CD4-positive, alpha-beta T cell (primary cell): ENCODE measurements at regions not wholly inside any gene's neighbourhood (a gene's known extent, or its start where the extent isn't known, plus 50 kb on each side); places are given as distances from the start of the nearest gene placed in this dataset.

Source experiments
- ATAC-seq: fragments of 200-7000 bp; cut with Tn5 transposase; one replicate; pipeline ENCODE4 v1.10.0; 2022; ENCODE audit warnings: mild to moderate bottlenecking; ENCODE audit not compliant: poor library complexity
- CTCF ChIA-PET: fragments of 350-600 bp; sonication (Branson Sonifier 250); formaldehyde crosslinking; loops from one replicate; lab custom pipeline; 2021; ENCODE audit warnings: antibody characterized with exemption, inconsistent platforms; lab: Charles Lee
- POLR2A ChIA-PET: fragments of 350-600 bp; sonication (Branson Sonifier 250); formaldehyde crosslinking; loops from one replicate; lab custom pipeline; 2021; ENCODE audit warnings: antibody characterized with exemption, inconsistent platforms; lab: Charles Lee
- DNase-seq, 14 experiments: peaks; one replicate each; pipeline ENCODE4 v3.0.0-alpha.2; 2013 to 2020; ENCODE audit warnings: mixed read lengths in 2 of 14
- H3K27ac ChIP-seq, 2 donors: one replicate each; pipeline versions ENCODE4 v1.5.1 to v1.7.0; 2013; ENCODE audit warnings: low read length in 2 of 2, low read depth in 1 of 2, mild to moderate bottlenecking in 1 of 2
- H3K27me3 ChIP-seq, 2 experiments: 1 replicate in 1 of 2; 2 replicates in 1 of 2; pipeline versions ENCODE4 v1.6.1 to v1.7.0; 2013; ENCODE audit warnings: low read length in 2 of 2, control low read depth in 1 of 2, mild to moderate bottlenecking in 1 of 2, moderate library complexity in 1 of 2; ENCODE audit not compliant: insufficient read depth in 2 of 2, control insufficient read depth in 1 of 2
- H3K36me3 ChIP-seq: one replicate; pipeline ENCODE4 v1.6.1; 2013; ENCODE audit warnings: low read length, control low read depth; ENCODE audit not compliant: insufficient read depth
- H3K4me1 ChIP-seq: one replicate; pipeline ENCODE4 v1.6.1; 2013; ENCODE audit warnings: low read length, control low read depth; ENCODE audit not compliant: insufficient read depth
- H3K4me3 ChIP-seq: one replicate; pipeline ENCODE4 v1.5.1; 2013; ENCODE audit warnings: mild to moderate bottlenecking, low read length, moderate library complexity
- H3K9me3 ChIP-seq, 2 experiments: 1 replicate in 1 of 2; 2 replicates in 1 of 2; pipeline versions ENCODE4 v1.6.1 to v1.7.0; 2013; ENCODE audit warnings: low read length in 2 of 2, mild to moderate bottlenecking in 2 of 2, control low read depth in 1 of 2, moderate library complexity in 1 of 2; ENCODE audit not compliant: control insufficient read depth in 1 of 2, insufficient read depth in 1 of 2
- H3K27ac Mint-ChIP-seq: one replicate; pipeline ENCODE4 v1.8.0; 2020; ENCODE audit warnings: mixed read lengths
- H3K27me3 Mint-ChIP-seq: one replicate; pipeline ENCODE4 v1.8.0; 2021; ENCODE audit warnings: mixed read lengths
- H3K36me3 Mint-ChIP-seq: one replicate; pipeline ENCODE4 v1.8.0; 2021; ENCODE audit warnings: low read depth, mixed read lengths
- H3K4me1 Mint-ChIP-seq: one replicate; pipeline ENCODE4 v1.8.0; 2021; ENCODE audit warnings: low read depth, mixed read lengths
- H3K4me3 Mint-ChIP-seq: one replicate; pipeline ENCODE4 v1.8.0; 2020; ENCODE audit warnings: mild to moderate bottlenecking, mixed read lengths
- H3K9me3 Mint-ChIP-seq: one replicate; pipeline ENCODE4 v1.8.0; 2020; ENCODE audit warnings: mixed read lengths
- intact Hi-C, 2 experiments: fragments of 100-400 bp; cut with DNase I in 1 of 2; cut with micrococcal nuclease in 1 of 2; formaldehyde crosslinking; loops; one replicate each; pipeline versions ENCODE4 v1.15.1 to v1.9.0; 2023 to 2025; cut with DNase I, micrococcal nuclease
- TF ChIP-seq, protein P1 (sequence below): fragments of 200-600 bp; IDR thresholded peaks from one replicate; pipeline ENCODE4 v1.8.0; 2022; ENCODE audit warnings: antibody characterized with exemption, mild to moderate bottlenecking

GRCh38 chr12:92582475-92582874 lies 120.3 kb upstream of the PLEKHG7 start:
- TF ChIP-seq, protein P1, sequence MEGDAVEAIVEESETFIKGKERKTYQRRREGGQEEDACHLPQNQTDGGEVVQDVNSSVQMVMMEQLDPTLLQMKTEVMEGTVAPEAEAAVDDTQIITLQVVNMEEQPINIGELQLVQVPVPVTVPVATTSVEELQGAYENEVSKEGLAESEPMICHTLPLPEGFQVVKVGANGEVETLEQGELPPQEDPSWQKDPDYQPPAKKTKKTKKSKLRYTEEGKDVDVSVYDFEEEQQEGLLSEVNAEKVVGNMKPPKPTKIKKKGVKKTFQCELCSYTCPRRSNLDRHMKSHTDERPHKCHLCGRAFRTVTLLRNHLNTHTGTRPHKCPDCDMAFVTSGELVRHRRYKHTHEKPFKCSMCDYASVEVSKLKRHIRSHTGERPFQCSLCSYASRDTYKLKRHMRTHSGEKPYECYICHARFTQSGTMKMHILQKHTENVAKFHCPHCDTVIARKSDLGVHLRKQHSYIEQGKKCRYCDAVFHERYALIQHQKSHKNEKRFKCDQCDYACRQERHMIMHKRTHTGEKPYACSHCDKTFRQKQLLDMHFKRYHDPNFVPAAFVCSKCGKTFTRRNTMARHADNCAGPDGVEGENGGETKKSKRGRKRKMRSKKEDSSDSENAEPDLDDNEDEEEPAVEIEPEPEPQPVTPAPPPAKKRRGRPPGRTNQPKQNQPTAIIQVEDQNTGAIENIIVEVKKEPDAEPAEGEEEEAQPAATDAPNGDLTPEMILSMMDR: no peak
- Mint-ChIP-seq H3K27me3 (no peaks in the 10 kb centered on the region), H3K4me1 (no peaks in the 10 kb centered on the region), H3K9me3 (no peaks in the 10 kb centered on the region), H3K36me3 (no peaks in the 10 kb centered on the region), H3K4me3 (no peak overlapping the region), H3K27ac (no peak overlapping the region)
- Histone ChIP-seq H3K4me1 (no peaks in the 10 kb centered on the region), H3K27ac (no peak overlapping the region), H3K27me3 (no peaks in the 10 kb centered on the region), H3K4me3 (no peak overlapping the region), H3K36me3 (no peaks in the 10 kb centered on the region), H3K9me3 (peaks cover 0 to 3% of the 10 kb centered on the region in 2 experiments)
- ChIA-PET CTCF (interaction anchor here (1.3 kb wide), 1 partner anchor 12 kb away, joined by 4 read pairs; no protein-coding TSS in a partner anchor), POLR2A (no interaction called here)
- ATAC-seq: no peak
- DNase-seq: no peak
- intact Hi-C loops: no loop called here

- Histone ChIP-seq H3K27ac (no peak overlapping the region), H3K36me3 (no peaks in the 10 kb centered on the region), H3K4me1 (no peaks in the 10 kb centered on the region), H3K4me3 (no peak overlapping the region), H3K9me3 (peaks cover 0 to 3% of the 10 kb centered on the region in 2 experiments), H3K27me3 (no peaks in the 10 kb centered on the region)
- ATAC-seq (no peak), DNase-seq (no peak)
- Mint-ChIP-seq H3K9me3 (no peaks in the 10 kb centered on the region), H3K4me1 (no peaks in the 10 kb centered on the region), H3K4me3 (no peak overlapping the region), H3K27me3 (no peaks in the 10 kb centered on the region), H3K36me3 (no peaks in the 10 kb centered on the region), H3K27ac (no peak overlapping the region)
- ChIA-PET CTCF (no interaction called here), POLR2A (no interaction called here)
- TF ChIP-seq, protein P1: no peak
- intact Hi-C loops: no loop called here
Measured at GRCh38 chr12:92581604-92582003, 121.2 kb upstream of the PLEKHG7 start.

DNA sequence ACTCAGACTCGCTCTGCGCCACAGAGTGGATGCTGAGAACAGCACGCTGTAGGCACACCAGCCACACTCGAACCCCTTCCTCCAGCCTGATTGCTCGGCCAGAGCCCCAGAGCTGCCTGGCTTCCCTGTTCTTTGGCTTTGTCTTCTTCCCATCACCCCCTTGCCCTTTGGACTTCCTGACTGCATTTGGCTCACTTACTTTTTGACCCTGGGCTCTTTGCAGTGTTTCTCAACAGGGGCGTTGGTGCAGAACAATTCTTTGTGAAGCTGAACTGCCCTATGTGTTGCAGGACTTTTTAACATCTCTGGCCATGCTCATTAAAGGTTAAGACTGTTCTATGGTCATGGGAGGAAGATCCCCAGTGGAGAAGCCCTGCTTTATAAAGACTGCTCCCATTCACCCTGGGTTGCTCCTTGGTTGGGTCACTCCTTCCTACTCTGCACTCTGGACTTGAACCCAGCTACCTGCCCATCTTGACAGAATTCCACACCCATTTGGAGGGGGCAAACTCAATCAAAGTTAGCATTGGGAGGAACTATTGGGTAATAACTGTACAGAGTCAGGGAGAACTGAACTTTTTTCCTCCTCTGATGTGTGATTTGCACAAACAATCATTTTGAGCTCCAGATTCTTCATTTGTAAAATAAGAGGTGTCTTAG lies 127.7 kb upstream of the PLEKHG7 start:
- TF ChIP-seq, protein P1: no peak
- Mint-ChIP-seq H3K4me3 (no peak overlapping the region), H3K36me3 (no peaks in the 10 kb centered on the region), H3K4me1 (no peaks in the 10 kb centered on the region), H3K9me3 (no peaks in the 10 kb centered on the region), H3K27ac (no peak overlapping the region), H3K27me3 (no peaks in the 10 kb centered on the region)
- intact Hi-C loops: loop anchor here (1.0 to 10.0 kb wide), 8 partner anchors 33 to 1216 kb away; partner anchors contain the start of gene BTG1 (in 1 of the 2)
- ChIA-PET CTCF (interaction anchor here (1.3 kb wide), 1 partner anchor 15 kb away, joined by 5 read pairs; no protein-coding TSS in a partner anchor), POLR2A (interaction anchor here (0.5 to 1.0 kb wide), 2 partner anchors 75 to 429 kb away, joined by 3 to 6 read pairs; partner anchors contain the start of gene BTG1)
- DNase-seq (no peak), ATAC-seq (no peak)
- H3K4me3 ChIP-seq: no peak overlapping the region
- H3K4me1 ChIP-seq: no peaks in the 10 kb centered on the region
- no peaks in the 10 kb centered on the region for H3K9me3 ChIP-seq
- no peaks in the 10 kb centered on the region for H3K36me3 ChIP-seq
- no peaks in the 10 kb centered on the region for H3K27me3 ChIP-seq
- no peak overlapping the region for H3K27ac ChIP-seq
